WTC11 (cell line): ENCODE measurements at regions not wholly inside any gene's neighbourhood (a gene's known extent, or its start where the extent isn't known, plus 50 kb on each side); places are given as distances from the start of the nearest gene placed in this dataset.
A peak's percentile ranks its signal among the peaks of the same experiment; 100 is the strongest.

Experiments used
- ATAC-seq: fragments of 200-7000 bp; cut with Tn5 transposase; 2 replicates; pipeline ENCODE4 v1.10.0; 2021; ENCODE audit warnings: mild to moderate bottlenecking, moderate library complexity
- CTCF ChIA-PET: fragments of 300-600 bp; sonication (Branson Sonifier 250); formaldehyde crosslinking; loops from one replicate; lab custom pipeline; 2021; ENCODE audit warnings: antibody characterized with exemption; lab: Charles Lee
- POLR2A ChIA-PET: fragments of 350-600 bp; sonication (Branson Sonifier 250); formaldehyde crosslinking; loops from one replicate; lab custom pipeline; 2021; ENCODE audit warnings: antibody characterized with exemption; lab: Charles Lee
- DNase-seq: peaks from one replicate; pipeline ENCODE4 v3.0.0; 2021; ENCODE audit warnings: low spot score
- H3K27ac Mint-ChIP-seq: 2 replicates; pipeline ENCODE4 v1.8.0; 2021; ENCODE audit warnings: mixed read lengths
- H3K27me3 Mint-ChIP-seq: 2 replicates; pipeline ENCODE4 v1.8.0; 2021; ENCODE audit warnings: low read depth, mild to moderate bottlenecking, moderate library complexity, mixed read lengths
- H3K36me3 Mint-ChIP-seq: 2 replicates; pipeline ENCODE4 v1.8.0; 2021; ENCODE audit warnings: mixed read lengths
- H3K4me1 Mint-ChIP-seq: 2 replicates; pipeline ENCODE4 v1.8.0; 2022; ENCODE audit warnings: mixed read lengths
- H3K4me3 Mint-ChIP-seq: 2 replicates; pipeline ENCODE4 v1.8.0; 2021; ENCODE audit warnings: mild to moderate bottlenecking, moderate library complexity, mixed read lengths
- H3K9me3 Mint-ChIP-seq: 2 replicates; pipeline ENCODE4 v1.8.0; 2021; ENCODE audit warnings: mixed read lengths
- AR ChIP-seq: fragments of 250-450 bp; sonication (Bioruptor Pico); IDR thresholded peaks from 2 replicates; pipeline ENCODE4 v1.9.0; 2021; ENCODE audit warnings: mild to moderate bottlenecking
- CREM ChIP-seq: sonication (generic); formaldehyde crosslinking; IDR thresholded peaks from 2 replicates; pipeline ENCODE4 v1.8.1; 2022; ENCODE audit warnings: mild to moderate bottlenecking, missing genetic modification reagents, moderate library complexity
- ELF4 ChIP-seq: sonication (generic); formaldehyde crosslinking; IDR thresholded peaks from 2 replicates; pipeline ENCODE4 v1.8.1; 2022; ENCODE audit warnings: low read depth, mild to moderate bottlenecking, moderate library complexity, missing genetic modification reagents
- GRHL2 ChIP-seq: fragments of 250-450 bp; sonication (Bioruptor Pico); IDR thresholded peaks from 2 replicates; pipeline ENCODE4 v1.8.0; 2022; ENCODE audit warnings: mild to moderate bottlenecking, moderate library complexity; ENCODE audit not compliant: insufficient replicate concordance, severe bottlenecking
- HMGA2 ChIP-seq: fragments of 250-450 bp; sonication (Bioruptor Pico); IDR thresholded peaks from 2 replicates; pipeline ENCODE4 v1.4.0; 2021; ENCODE audit warnings: mild to moderate bottlenecking, moderate library complexity
- NFE2L1 ChIP-seq: sonication (generic); formaldehyde crosslinking; IDR thresholded peaks from 2 replicates; pipeline ENCODE4 v1.8.1; 2023; ENCODE audit warnings: missing genetic modification reagents
- NR1H2 ChIP-seq: sonication (generic); formaldehyde crosslinking; IDR thresholded peaks from 2 replicates; pipeline ENCODE4 v1.9.0; 2021; ENCODE audit warnings: mild to moderate bottlenecking, moderate library complexity, missing genetic modification reagents
- PRDM15 ChIP-seq: sonication (generic); formaldehyde crosslinking; IDR thresholded peaks from 2 replicates; pipeline ENCODE4 v1.8.0; 2022; ENCODE audit warnings: missing genetic modification reagents
- PREB ChIP-seq: sonication (generic); formaldehyde crosslinking; IDR thresholded peaks from 2 replicates; pipeline ENCODE4 v1.8.1; 2022; ENCODE audit warnings: mild to moderate bottlenecking, missing genetic modification reagents, moderate library complexity, borderline replicate concordance
- SOX15 ChIP-seq: fragments of 250-450 bp; sonication (Bioruptor Pico); IDR thresholded peaks from 2 replicates; pipeline ENCODE4 v1.9.0; 2021; ENCODE audit warnings: mild to moderate bottlenecking
- ZBTB21 ChIP-seq: sonication (generic); formaldehyde crosslinking; IDR thresholded peaks from 2 replicates; pipeline ENCODE4 v1.8.1; 2023; ENCODE audit warnings: mild to moderate bottlenecking, missing genetic modification reagents, borderline replicate concordance
- ZNF281 ChIP-seq: sonication (generic); formaldehyde crosslinking; IDR thresholded peaks from 2 replicates; pipeline ENCODE4 v1.8.0; 2023; ENCODE audit warnings: mild to moderate bottlenecking, missing genetic modification reagents
- TF ChIP-seq, protein P1 (sequence below): sonication (generic); formaldehyde crosslinking; IDR thresholded peaks from 2 replicates; pipeline ENCODE4 v1.8.0; 2023; ENCODE audit warnings: missing genetic modification reagents, mild to moderate bottlenecking, borderline replicate concordance
- TF ChIP-seq, protein P2 (sequence below): sonication (generic); formaldehyde crosslinking; IDR thresholded peaks from 2 replicates; pipeline ENCODE4 v1.8.0; 2022; ENCODE audit warnings: mild to moderate bottlenecking, missing genetic modification reagents
- TF ChIP-seq, protein P3 (sequence below): sonication (generic); formaldehyde crosslinking; IDR thresholded peaks from 2 replicates; pipeline ENCODE4 v1.8.0; 2023; ENCODE audit warnings: missing genetic modification reagents

GRCh38 chr18:54075689-54076088, 148.8 kb downstream of the MBD2 start (continued):
- TF ChIP-seq ZBTB21 (CRISPR knock-in tag): no peak
- TF ChIP-seq HMGA2 (CRISPR knock-in tag): no peak
- TF ChIP-seq GRHL2 (CRISPR knock-in tag): no peak

DNA sequence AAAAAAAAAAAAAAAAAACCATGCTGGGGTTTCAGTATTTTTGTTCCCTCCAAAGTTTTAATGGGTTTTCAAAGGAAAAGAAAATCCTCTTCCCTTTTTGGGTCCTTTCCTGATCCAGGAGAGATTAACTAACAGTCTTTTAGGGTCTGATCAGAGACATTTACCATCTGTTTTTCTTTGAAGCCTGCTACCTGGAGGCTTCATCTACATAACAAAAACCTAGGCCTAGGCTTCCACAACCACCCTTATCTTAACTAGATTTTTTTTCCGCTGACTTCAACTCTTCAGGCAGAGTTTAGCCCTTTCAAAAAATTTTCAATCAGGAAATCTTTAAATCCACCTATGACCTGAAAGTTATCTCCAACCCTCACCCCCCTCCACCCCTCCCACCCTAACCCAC, 154.7 kb downstream of the MBD2 start:
- no peaks in the 10 kb centered on the region; the same call in 1 of the 2 replicates for H3K36me3 Mint-ChIP-seq
- no peak overlapping the region for H3K27ac Mint-ChIP-seq
- ChIA-PET POLR2A (interaction anchor here (0.6 kb wide), 1 partner anchor 304 kb away, joined by 8 read pairs; no protein-coding TSS in a partner anchor), CTCF (interaction anchor here (0.7 kb wide), 1 partner anchor 182 kb away, joined by 4 read pairs; no protein-coding TSS in a partner anchor)
- no peak for TF ChIP-seq SOX15 (CRISPR knock-in tag)
- no peak for TF ChIP-seq PREB (CRISPR knock-in tag)
- no peak for TF ChIP-seq AR (CRISPR knock-in tag)
- no peak for DNase-seq
- no peaks in the 10 kb centered on the region for H3K27me3 Mint-ChIP-seq
- H3K4me3 Mint-ChIP-seq: no peak overlapping the region
- ATAC-seq: peak; percentile 96
- H3K4me1 Mint-ChIP-seq: peaks cover 28% of the 10 kb centered on the region
- peaks cover 10% of the 10 kb centered on the region for H3K9me3 Mint-ChIP-seq

- CTCF ChIA-PET: interaction anchor here (1.1 kb wide), 1 partner anchor 59 kb away, joined by 3 read pairs; no protein-coding TSS in a partner anchor
- no peaks in the 10 kb centered on the region; the same call in 1 of the 2 replicates for H3K36me3 Mint-ChIP-seq
- H3K27ac Mint-ChIP-seq: no peak overlapping the region
- no peaks in the 10 kb centered on the region for H3K4me1 Mint-ChIP-seq
- H3K4me3 Mint-ChIP-seq: no peak overlapping the region
- POLR2A ChIA-PET: no interaction called here
- no peaks in the 10 kb centered on the region for H3K27me3 Mint-ChIP-seq
- TF ChIP-seq, protein P1, sequence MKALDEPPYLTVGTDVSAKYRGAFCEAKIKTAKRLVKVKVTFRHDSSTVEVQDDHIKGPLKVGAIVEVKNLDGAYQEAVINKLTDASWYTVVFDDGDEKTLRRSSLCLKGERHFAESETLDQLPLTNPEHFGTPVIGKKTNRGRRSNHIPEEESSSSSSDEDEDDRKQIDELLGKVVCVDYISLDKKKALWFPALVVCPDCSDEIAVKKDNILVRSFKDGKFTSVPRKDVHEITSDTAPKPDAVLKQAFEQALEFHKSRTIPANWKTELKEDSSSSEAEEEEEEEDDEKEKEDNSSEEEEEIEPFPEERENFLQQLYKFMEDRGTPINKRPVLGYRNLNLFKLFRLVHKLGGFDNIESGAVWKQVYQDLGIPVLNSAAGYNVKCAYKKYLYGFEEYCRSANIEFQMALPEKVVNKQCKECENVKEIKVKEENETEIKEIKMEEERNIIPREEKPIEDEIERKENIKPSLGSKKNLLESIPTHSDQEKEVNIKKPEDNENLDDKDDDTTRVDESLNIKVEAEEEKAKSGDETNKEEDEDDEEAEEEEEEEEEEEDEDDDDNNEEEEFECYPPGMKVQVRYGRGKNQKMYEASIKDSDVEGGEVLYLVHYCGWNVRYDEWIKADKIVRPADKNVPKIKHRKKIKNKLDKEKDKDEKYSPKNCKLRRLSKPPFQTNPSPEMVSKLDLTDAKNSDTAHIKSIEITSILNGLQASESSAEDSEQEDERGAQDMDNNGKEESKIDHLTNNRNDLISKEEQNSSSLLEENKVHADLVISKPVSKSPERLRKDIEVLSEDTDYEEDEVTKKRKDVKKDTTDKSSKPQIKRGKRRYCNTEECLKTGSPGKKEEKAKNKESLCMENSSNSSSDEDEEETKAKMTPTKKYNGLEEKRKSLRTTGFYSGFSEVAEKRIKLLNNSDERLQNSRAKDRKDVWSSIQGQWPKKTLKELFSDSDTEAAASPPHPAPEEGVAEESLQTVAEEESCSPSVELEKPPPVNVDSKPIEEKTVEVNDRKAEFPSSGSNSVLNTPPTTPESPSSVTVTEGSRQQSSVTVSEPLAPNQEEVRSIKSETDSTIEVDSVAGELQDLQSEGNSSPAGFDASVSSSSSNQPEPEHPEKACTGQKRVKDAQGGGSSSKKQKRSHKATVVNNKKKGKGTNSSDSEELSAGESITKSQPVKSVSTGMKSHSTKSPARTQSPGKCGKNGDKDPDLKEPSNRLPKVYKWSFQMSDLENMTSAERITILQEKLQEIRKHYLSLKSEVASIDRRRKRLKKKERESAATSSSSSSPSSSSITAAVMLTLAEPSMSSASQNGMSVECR (CRISPR knock-in tag): no peak
- TF ChIP-seq NFE2L1 (CRISPR knock-in tag) (no peak), PRDM15 (CRISPR knock-in tag) (no peak), NR1H2 (no peak), CREM (CRISPR knock-in tag) (no peak), ELF4 (CRISPR knock-in tag) (no peak), ZNF281 (CRISPR knock-in tag) (no peak)
- TF ChIP-seq, protein P2, sequence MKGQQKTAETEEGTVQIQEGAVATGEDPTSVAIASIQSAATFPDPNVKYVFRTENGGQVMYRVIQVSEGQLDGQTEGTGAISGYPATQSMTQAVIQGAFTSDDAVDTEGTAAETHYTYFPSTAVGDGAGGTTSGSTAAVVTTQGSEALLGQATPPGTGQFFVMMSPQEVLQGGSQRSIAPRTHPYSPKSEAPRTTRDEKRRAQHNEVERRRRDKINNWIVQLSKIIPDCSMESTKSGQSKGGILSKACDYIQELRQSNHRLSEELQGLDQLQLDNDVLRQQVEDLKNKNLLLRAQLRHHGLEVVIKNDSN (CRISPR knock-in tag): no peak
- TF ChIP-seq, protein P3, sequence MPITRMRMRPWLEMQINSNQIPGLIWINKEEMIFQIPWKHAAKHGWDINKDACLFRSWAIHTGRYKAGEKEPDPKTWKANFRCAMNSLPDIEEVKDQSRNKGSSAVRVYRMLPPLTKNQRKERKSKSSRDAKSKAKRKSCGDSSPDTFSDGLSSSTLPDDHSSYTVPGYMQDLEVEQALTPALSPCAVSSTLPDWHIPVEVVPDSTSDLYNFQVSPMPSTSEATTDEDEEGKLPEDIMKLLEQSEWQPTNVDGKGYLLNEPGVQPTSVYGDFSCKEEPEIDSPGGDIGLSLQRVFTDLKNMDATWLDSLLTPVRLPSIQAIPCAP (CRISPR knock-in tag): no peak
- no peak for ATAC-seq
- no peak for DNase-seq
- H3K9me3 Mint-ChIP-seq: peaks cover 12% of the 10 kb centered on the region
Observed at GRCh38 chr18:54060343-54061005, 164.0 kb downstream of the MBD2 start.
